ENCODE measurements at regions not wholly inside any gene's neighbourhood (a gene's known extent, or its start where the extent isn't known, plus 50 kb on each side); places are given as distances from the start of the nearest gene placed in this dataset.

DNA sequence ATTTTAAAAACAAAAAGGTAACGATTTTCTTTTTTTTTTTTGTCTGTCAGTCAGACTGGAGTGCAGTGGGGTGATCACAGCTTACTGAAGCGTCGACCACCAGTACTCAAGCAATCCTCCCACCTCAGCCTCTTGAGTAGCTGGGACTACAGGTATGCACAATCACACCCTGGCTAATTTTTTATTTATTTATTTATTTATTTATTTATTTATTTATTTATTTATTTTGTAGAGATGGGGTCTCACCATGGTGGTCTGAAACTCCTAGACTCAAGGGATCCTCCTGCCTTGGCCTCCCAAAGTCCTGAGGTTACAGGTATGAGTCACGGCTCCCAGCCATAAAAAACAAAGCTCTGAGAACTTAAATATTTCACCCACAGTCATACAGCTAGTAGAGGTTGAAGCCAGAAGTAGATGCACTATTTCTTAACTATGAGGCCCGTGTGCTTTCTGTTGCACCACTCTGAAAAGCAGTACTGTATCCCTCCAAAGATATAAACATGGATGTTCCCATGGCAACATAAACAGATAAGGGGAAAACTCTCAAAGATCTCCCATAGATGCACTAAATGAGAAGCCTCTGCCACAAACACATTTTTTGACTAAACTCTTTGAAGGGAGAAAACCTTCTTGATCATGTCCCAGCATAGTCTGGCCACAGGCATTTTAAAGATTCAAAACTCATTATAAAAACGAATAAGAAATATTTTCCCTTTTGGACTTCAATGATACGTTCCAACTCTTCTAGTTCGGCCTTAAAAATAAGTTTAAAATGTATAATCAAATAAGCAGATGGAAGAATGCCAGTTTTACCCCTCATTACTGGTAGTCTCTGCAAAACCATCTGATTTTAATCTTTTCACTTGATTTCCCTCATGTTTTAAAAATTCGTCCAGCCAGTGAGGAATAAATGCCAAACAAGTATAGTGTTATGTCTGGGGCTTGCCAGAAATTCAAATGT is 162.3 kb upstream of the ARHGEF26 start:
- Histone ChIP-seq H3K36me3 (no peaks in the 10 kb centered on the region), H3K27ac (replicated peaks in 1 of 4) (no peak overlapping the region), H3K4me3 (no peak overlapping the region), H3K9me3 (no peaks in the 10 kb centered on the region), H3K27me3 (no peaks in the 10 kb centered on the region), H3K4me1 (peaks cover 0 to 12% (median 6%) of the 10 kb centered on the region in 4 donors)
- no peak for TF ChIP-seq POLR2AphosphoS5 (IDR thresholded peaks at IDR 0.05)
- TF ChIP-seq, protein P1, sequence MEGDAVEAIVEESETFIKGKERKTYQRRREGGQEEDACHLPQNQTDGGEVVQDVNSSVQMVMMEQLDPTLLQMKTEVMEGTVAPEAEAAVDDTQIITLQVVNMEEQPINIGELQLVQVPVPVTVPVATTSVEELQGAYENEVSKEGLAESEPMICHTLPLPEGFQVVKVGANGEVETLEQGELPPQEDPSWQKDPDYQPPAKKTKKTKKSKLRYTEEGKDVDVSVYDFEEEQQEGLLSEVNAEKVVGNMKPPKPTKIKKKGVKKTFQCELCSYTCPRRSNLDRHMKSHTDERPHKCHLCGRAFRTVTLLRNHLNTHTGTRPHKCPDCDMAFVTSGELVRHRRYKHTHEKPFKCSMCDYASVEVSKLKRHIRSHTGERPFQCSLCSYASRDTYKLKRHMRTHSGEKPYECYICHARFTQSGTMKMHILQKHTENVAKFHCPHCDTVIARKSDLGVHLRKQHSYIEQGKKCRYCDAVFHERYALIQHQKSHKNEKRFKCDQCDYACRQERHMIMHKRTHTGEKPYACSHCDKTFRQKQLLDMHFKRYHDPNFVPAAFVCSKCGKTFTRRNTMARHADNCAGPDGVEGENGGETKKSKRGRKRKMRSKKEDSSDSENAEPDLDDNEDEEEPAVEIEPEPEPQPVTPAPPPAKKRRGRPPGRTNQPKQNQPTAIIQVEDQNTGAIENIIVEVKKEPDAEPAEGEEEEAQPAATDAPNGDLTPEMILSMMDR (IDR thresholded peaks at IDR 0.05): no peak
- no peak for TF ChIP-seq EP300 (IDR thresholded peaks at IDR 0.05)
- TF ChIP-seq POLR2A (IDR thresholded peaks at IDR 0.05; ENCODE audit: low read depth): no peak
- intact Hi-C loops (cut with DNase I): no loop called here
- 53% methylated on average over 9 of the region's 9 CpGs for WGBS
- no peak for DNase-seq (ENCODE audit: extremely low spot score)

- TF ChIP-seq POLR2A (IDR thresholded peaks at IDR 0.05; ENCODE audit: low read depth) (no peak), POLR2AphosphoS5 (IDR thresholded peaks at IDR 0.05) (no peak), EP300 (IDR thresholded peaks at IDR 0.05) (no peak)
- TF ChIP-seq, protein P1 (IDR thresholded peaks at IDR 0.05): no peak
- no peaks in the 10 kb centered on the region for H3K9me3 ChIP-seq
- 79% methylated on average over 3 of the region's 3 CpGs for WGBS
These were observed 160.6 kb upstream of the ARHGEF26 start for GRCh38 chr3:153960458-153961074.

GRCh38 chr3:153961494-153961893 is 159.7 kb upstream of the ARHGEF26 start:
- Histone ChIP-seq H3K27ac (replicated peaks in 1 of 4) (no peak overlapping the region), H3K4me3 (no peak overlapping the region), H3K27me3 (no peaks in the 10 kb centered on the region), H3K36me3 (no peaks in the 10 kb centered on the region), H3K4me1 (peaks cover 0 to 12% (median 6%) of the 10 kb centered on the region in 4 donors), H3K9me3 (no peaks in the 10 kb centered on the region)
- 64% methylated on average over 3 of the region's 3 CpGs for WGBS
- no peak for DNase-seq (ENCODE audit: extremely low spot score)
- intact Hi-C loops (cut with DNase I): no loop called here
- TF ChIP-seq POLR2AphosphoS5 (IDR thresholded peaks at IDR 0.05): no peak
- no peak for TF ChIP-seq EP300 (IDR thresholded peaks at IDR 0.05)
- no peak for TF ChIP-seq POLR2A (IDR thresholded peaks at IDR 0.05; ENCODE audit: low read depth)
- TF ChIP-seq, protein P1 (IDR thresholded peaks at IDR 0.05): no peak

More at GRCh38 chr3:153960458-153961074, 160.6 kb upstream of the ARHGEF26 start:
- no peak for DNase-seq (ENCODE audit: extremely low spot score)
- H3K4me1 ChIP-seq: peaks cover 0 to 12% (median 6%) of the 10 kb centered on the region in 4 donors
- intact Hi-C loops (cut with DNase I): no loop called here
- H3K36me3 ChIP-seq: no peaks in the 10 kb centered on the region
- no peaks in the 10 kb centered on the region for H3K27me3 ChIP-seq
- H3K27ac ChIP-seq (replicated peaks in 1 of 4): no peak overlapping the region
- no peak overlapping the region for H3K4me3 ChIP-seq

DNA sequence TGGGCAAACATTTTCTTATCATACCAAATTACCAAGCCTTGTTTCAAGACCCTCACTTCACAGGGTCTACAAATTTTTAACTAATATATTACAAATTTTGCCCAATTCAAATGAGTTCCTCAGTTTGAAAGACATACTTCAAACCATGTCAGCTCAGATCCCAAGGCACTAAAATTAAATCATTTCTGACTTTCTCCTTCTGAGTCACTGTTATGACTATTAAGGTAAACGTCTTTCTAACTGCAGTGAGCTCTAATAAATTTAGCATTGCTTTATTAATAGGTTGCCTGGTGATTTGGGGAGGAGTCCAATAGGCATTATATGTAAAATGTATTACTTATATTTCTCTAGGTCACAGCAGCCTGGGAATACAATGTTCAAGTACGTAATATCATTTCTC is 158.2 kb upstream of the ARHGEF26 start:
- H3K4me3 ChIP-seq: no peak overlapping the region
- no peak overlapping the region for H3K27ac ChIP-seq (replicated peaks in 1 of 4)
- WGBS: 10% methylated on average over 2 of the region's 2 CpGs
- H3K36me3 ChIP-seq: no peaks in the 10 kb centered on the region
- no peaks in the 10 kb centered on the region for H3K27me3 ChIP-seq
- H3K9me3 ChIP-seq: no peaks in the 10 kb centered on the region
- intact Hi-C loops (cut with DNase I): no loop called here
- TF ChIP-seq, protein P1 (IDR thresholded peaks at IDR 0.05): no peak
- TF ChIP-seq EP300 (IDR thresholded peaks at IDR 0.05) (no peak), POLR2A (IDR thresholded peaks at IDR 0.05; ENCODE audit: low read depth) (no peak), POLR2AphosphoS5 (IDR thresholded peaks at IDR 0.05) (no peak)
- peaks cover 0 to 12% (median 6%) of the 10 kb centered on the region in 4 donors for H3K4me1 ChIP-seq
- DNase-seq (ENCODE audit: extremely low spot score): no peak

Data from esophagus muscularis mucosa (tissue), 4 donors.